ENCODE measurements at regions not wholly inside any gene's neighbourhood (a gene's known extent, or its start where the extent isn't known, plus 50 kb on each side); places are given as distances from the start of the nearest gene placed in this dataset.

DNA sequence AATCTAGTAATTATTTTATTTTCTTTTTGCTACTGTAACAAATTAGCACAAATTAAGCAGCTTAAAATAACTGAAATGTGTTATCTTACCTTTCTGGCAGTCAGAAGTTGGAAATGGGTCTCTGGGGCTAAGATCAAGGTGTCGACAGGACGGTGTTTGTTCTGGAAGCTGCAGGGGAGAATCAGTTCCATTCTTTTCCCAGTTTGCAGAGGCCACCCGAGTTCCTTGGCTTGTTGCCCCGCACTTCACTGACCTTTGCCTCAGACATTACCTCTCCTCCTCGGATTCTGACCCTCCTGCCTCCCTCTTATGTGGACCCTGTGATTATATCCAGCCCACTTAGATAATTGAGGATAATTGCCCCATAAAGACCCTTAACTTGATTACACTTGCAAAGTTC is 61.0 kb upstream of the MAF start:
- no peak overlapping the region for H3K4me3 Mint-ChIP-seq
- CTCF ChIA-PET: no interaction called here
- H3K27me3 Mint-ChIP-seq: peaks cover 25 to 35% of the 10 kb centered on the region in 2 donors
- H3K36me3 ChIP-seq (ENCODE audit: insufficient read depth, low read length): no peaks in the 10 kb centered on the region
- DNase-seq: no peak
- no peaks in the 10 kb centered on the region for H3K4me1 ChIP-seq (ENCODE audit: insufficient read depth, low read length)
- POLR2A ChIA-PET: no interaction called here
- peaks cover 0 to 2% (median 0%) of the 10 kb centered on the region in 3 donors for H3K36me3 Mint-ChIP-seq
- H3K27ac Mint-ChIP-seq: no peak overlapping the region
- no peak overlapping the region for H3K4me3 ChIP-seq (ENCODE audit: low read length)
- H3K27me3 ChIP-seq (ENCODE audit: insufficient read depth, low read length, poor library complexity, severe bottlenecking): no peaks in the 10 kb centered on the region
- H3K4me1 Mint-ChIP-seq: no peaks in the 10 kb centered on the region
- no peak overlapping the region for H3K27ac ChIP-seq (ENCODE audit: low read depth, low read length)
- H3K9me3 Mint-ChIP-seq: peaks cover 0 to 2% (median 0%) of the 10 kb centered on the region in 5 donors
- no peaks in the 10 kb centered on the region for H3K9me3 ChIP-seq (ENCODE audit: low read length)

DNA sequence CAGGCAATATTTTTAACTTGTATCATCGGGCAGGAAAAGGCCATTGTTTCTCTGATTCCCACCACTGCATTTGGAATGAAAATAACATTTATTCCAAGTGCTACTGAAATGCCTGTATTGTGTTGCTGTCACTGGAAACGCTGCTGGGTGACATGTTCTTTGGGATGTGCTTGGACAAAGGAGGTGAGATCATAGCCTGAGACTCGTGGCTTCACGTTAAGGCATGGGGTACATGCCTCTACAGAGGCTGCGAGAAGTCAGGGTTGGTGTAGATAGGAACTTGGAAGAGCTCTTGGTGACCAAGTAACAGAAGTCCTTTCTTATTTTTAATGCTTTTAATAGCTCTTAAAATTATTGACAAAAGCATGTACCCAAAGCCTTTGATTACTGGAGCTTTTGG is 58.8 kb upstream of the MAF start:
- no peak overlapping the region for H3K27ac ChIP-seq (ENCODE audit: low read depth, low read length)
- no peaks in the 10 kb centered on the region for H3K36me3 ChIP-seq (ENCODE audit: insufficient read depth, low read length)
- Mint-ChIP-seq H3K36me3 (no peaks in the 10 kb centered on the region), H3K4me1 (no peaks in the 10 kb centered on the region), H3K27me3 (peaks cover 18 to 21% of the 10 kb centered on the region in 2 donors), H3K4me3 (no peak overlapping the region), H3K27ac (no peak overlapping the region), H3K9me3 (peaks cover 0 to 2% (median 0%) of the 10 kb centered on the region in 5 donors)
- CTCF ChIA-PET: no interaction called here
- POLR2A ChIA-PET: no interaction called here
- no peak for DNase-seq
- H3K9me3 ChIP-seq (ENCODE audit: low read length): no peaks in the 10 kb centered on the region
- no peak overlapping the region for H3K4me3 ChIP-seq (ENCODE audit: low read length)
- no peaks in the 10 kb centered on the region for H3K4me1 ChIP-seq (ENCODE audit: insufficient read depth, low read length)
- no peaks in the 10 kb centered on the region for H3K27me3 ChIP-seq (ENCODE audit: insufficient read depth, low read length, poor library complexity, severe bottlenecking)

DNA sequence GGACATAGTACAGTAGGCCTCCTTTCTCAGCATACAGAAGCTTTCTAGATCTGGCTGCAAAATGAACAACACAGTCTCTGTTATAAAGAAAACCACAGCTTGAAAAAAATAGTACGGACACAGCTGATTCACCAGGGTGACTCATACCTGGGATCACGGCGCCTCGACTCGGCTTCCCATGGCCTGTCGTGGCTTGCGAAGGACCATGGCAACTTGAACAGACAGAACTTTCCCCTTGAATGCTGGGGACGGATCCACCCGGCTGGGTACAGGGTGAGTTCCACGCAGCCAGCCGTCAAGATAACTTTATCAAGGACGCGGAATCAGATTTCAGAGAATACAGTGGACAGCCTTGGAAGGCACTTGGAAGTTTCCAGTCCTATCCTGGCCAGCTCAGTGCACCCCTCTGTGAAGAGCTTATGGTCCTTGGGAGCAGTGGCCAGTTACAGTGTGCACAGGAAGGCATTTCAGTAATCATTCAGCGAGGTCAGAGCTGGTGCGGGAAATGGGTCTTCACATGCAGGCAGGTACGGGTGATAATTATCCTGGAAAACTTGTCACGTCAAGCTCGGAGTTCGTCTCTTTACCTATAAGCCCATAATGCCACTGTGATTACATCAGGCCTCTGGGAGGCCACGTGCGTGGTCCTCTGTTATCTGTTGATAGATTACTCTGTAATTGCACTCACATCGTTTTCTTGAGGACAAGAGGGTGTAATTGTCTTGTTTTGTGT is 57.9 kb upstream of the MAF start:
- peaks cover 15 to 16% of the 10 kb centered on the region in 2 donors for H3K27me3 Mint-ChIP-seq
- ChIA-PET CTCF (no interaction called here), POLR2A (no interaction called here)
- Histone ChIP-seq H3K27me3 (ENCODE audit: insufficient read depth, low read length, poor library complexity, severe bottlenecking) (no peaks in the 10 kb centered on the region), H3K36me3 (ENCODE audit: insufficient read depth, low read length) (no peaks in the 10 kb centered on the region), H3K9me3 (ENCODE audit: low read length) (no peaks in the 10 kb centered on the region), H3K4me1 (ENCODE audit: insufficient read depth, low read length) (no peaks in the 10 kb centered on the region), H3K27ac (ENCODE audit: low read depth, low read length) (no peak overlapping the region), H3K4me3 (ENCODE audit: low read length) (no peak overlapping the region)
- no peaks in the 10 kb centered on the region for H3K4me1 Mint-ChIP-seq
- H3K36me3 Mint-ChIP-seq: no peaks in the 10 kb centered on the region
- peak overlapping the region in 1 of 8 donors; percentile 63 for H3K27ac Mint-ChIP-seq
- peaks cover 0 to 2% (median 0%) of the 10 kb centered on the region in 5 donors for H3K9me3 Mint-ChIP-seq
- DNase-seq: no peak
- H3K4me3 Mint-ChIP-seq: no peak overlapping the region

DNA sequence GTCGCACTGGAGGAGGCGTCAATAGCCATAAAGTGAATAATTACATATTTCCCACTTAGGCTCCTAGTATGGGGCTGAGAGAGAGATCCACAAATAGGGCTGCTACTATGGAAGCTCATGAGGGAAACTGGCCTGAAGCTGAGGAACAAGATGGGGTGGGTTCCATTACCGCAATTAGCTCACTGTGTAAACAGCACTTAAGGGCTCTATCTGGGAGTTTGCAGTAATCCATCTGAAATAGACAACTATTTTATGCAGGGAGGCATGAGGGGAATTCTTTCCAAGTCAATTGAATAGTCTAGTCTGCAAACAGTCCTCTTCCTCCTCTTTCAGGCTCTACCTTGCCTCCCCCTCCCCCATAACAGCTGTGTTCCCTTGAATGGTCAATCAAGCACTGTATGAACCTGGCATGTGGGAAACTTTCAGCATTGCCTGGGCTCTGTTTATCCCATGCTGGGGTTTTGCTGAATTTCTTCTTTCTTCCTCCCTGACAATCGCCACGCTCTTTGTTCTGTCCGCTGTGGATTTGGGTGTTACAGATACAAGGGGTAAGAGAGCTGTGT is 56.1 kb upstream of the MAF start:
- Mint-ChIP-seq H3K27ac (no peak overlapping the region), H3K9me3 (peaks cover 0 to under 1% (median 0%) of the 10 kb centered on the region in 5 donors), H3K36me3 (no peaks in the 10 kb centered on the region), H3K4me1 (no peaks in the 10 kb centered on the region), H3K4me3 (no peak overlapping the region), H3K27me3 (peaks cover 7 to 12% of the 10 kb centered on the region in 2 donors)
- ChIA-PET CTCF (no interaction called here), POLR2A (no interaction called here)
- no peak overlapping the region for H3K27ac ChIP-seq (ENCODE audit: low read depth, low read length)
- no peaks in the 10 kb centered on the region for H3K27me3 ChIP-seq (ENCODE audit: insufficient read depth, low read length, poor library complexity, severe bottlenecking)
- no peaks in the 10 kb centered on the region for H3K4me1 ChIP-seq (ENCODE audit: insufficient read depth, low read length)
- no peak overlapping the region for H3K4me3 ChIP-seq (ENCODE audit: low read length)
- no peaks in the 10 kb centered on the region for H3K36me3 ChIP-seq (ENCODE audit: insufficient read depth, low read length)
- no peak for DNase-seq
- H3K9me3 ChIP-seq (ENCODE audit: low read length): no peaks in the 10 kb centered on the region

DNA sequence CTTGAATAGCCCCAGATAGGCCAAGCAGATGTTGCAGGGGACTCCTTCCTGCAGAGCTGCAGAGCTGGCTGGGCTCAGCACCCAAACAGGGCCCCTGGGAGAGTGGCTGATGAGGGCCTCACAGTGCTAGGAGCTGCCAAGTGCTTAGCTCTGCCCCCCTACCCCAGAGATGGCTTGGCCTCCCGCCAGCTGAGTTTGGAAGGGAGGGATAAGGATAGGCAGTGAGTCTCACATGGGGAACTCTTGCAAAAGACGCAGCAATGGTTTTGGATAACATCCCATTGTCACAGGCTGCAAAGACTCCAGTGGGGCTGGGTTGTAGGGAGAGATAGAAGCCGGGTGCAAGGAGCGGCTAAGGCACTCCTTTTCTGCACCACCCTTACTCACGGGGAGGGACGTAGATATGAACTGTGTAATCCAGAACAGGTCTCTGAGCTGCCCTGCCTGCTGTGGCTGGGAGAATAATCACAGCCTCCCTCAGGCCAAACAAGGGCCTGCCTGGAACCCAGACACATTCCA is 52.9 kb upstream of the MAF start:
- H3K4me1 Mint-ChIP-seq: no peaks in the 10 kb centered on the region
- POLR2A ChIA-PET: no interaction called here
- peaks cover 9 to 10% of the 10 kb centered on the region in 2 donors for H3K27me3 Mint-ChIP-seq
- CTCF ChIA-PET: no interaction called here
- H3K9me3 Mint-ChIP-seq: no peaks in the 10 kb centered on the region
- no peaks in the 10 kb centered on the region for H3K4me1 ChIP-seq (ENCODE audit: insufficient read depth, low read length)
- H3K27ac ChIP-seq (ENCODE audit: low read depth, low read length): no peak overlapping the region
- no peaks in the 10 kb centered on the region for H3K36me3 Mint-ChIP-seq
- no peak overlapping the region for H3K4me3 ChIP-seq (ENCODE audit: low read length)
- no peaks in the 10 kb centered on the region for H3K9me3 ChIP-seq (ENCODE audit: low read length)
- no peaks in the 10 kb centered on the region for H3K27me3 ChIP-seq (ENCODE audit: insufficient read depth, low read length, poor library complexity, severe bottlenecking)
- H3K27ac Mint-ChIP-seq: peak overlapping the region in 1 of 8 donors; percentile 24
- DNase-seq: no peak
- no peaks in the 10 kb centered on the region for H3K36me3 ChIP-seq (ENCODE audit: insufficient read depth, low read length)
- H3K4me3 Mint-ChIP-seq: no peak overlapping the region

DNA sequence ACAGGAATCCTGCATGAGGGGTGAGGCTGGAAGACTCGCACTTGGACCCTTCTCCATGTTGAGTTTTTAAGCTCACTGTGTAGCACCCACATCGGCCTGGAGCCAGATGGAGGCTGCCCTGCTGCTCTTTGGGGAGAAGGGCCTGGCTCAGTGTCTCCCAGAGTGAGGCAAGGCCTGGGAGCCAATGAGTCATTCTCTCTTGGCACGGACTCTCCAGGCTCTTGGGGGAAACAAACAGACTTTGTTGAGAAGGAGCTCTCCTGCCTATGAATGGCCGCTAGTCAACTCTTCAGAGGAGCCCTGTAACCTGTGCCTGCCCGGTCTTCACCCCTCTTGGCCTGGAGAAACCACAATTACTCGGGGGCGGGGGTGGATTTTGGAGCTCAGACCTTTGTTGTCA is 50.8 kb upstream of the MAF start:
- Histone ChIP-seq H3K9me3 (ENCODE audit: low read length) (no peaks in the 10 kb centered on the region), H3K4me3 (ENCODE audit: low read length) (no peak overlapping the region), H3K27me3 (ENCODE audit: insufficient read depth, low read length, poor library complexity, severe bottlenecking) (no peaks in the 10 kb centered on the region), H3K27ac (ENCODE audit: low read depth, low read length) (no peak overlapping the region), H3K4me1 (ENCODE audit: insufficient read depth, low read length) (no peaks in the 10 kb centered on the region), H3K36me3 (ENCODE audit: insufficient read depth, low read length) (no peaks in the 10 kb centered on the region)
- Mint-ChIP-seq H3K36me3 (no peaks in the 10 kb centered on the region), H3K9me3 (no peaks in the 10 kb centered on the region), H3K27me3 (peaks cover 6% of the 10 kb centered on the region in 2 donors), H3K27ac (no peak overlapping the region), H3K4me3 (no peak overlapping the region), H3K4me1 (no peaks in the 10 kb centered on the region)
- CTCF ChIA-PET: interaction anchor here (0.7 to 0.8 kb wide), 2 partner anchors 12 to 53 kb away, joined by 3 to 4 read pairs; no protein-coding TSS in a partner anchor
- no peak for DNase-seq
- POLR2A ChIA-PET: no interaction called here

All from CD8-positive, alpha-beta memory T cell (primary cell).